ENCODE measurements at regions not wholly inside any gene's neighbourhood (a gene's known extent, or its start where the extent isn't known, plus 50 kb on each side); places are given as distances from the start of the nearest gene placed in this dataset.

GRCh38 chr18:46299465-46300008, 195.4 kb downstream of the HAUS1 start:
- DNase-seq, result no peak
- no peak for TF ChIP-seq GATA1 (IDR thresholded peaks at IDR 0.05; ENCODE audit: low read depth, low read length)
- no peak for TF ChIP-seq POLR2A (IDR thresholded peaks at IDR 0.05; ENCODE audit: low read length)

- DNase-seq, result no peak
- TF ChIP-seq GATA1 (IDR thresholded peaks at IDR 0.05; ENCODE audit: low read depth, low read length) (no peak), POLR2A (IDR thresholded peaks at IDR 0.05; ENCODE audit: low read length) (no peak)
Measured at GRCh38 chr18:46301081-46301480, 196.9 kb downstream of the HAUS1 start.

- TF ChIP-seq POLR2A (IDR thresholded peaks at IDR 0.05; ENCODE audit: low read length) (no peak), GATA1 (IDR thresholded peaks at IDR 0.05; ENCODE audit: low read depth, low read length) (no peak)
- no peak for DNase-seq
Measured at GRCh38 chr18:46301571-46301970, 197.4 kb downstream of the HAUS1 start.

- no peak for TF ChIP-seq GATA1 (IDR thresholded peaks at IDR 0.05; ENCODE audit: low read depth, low read length)
- no peak for TF ChIP-seq POLR2A (IDR thresholded peaks at IDR 0.05; ENCODE audit: low read length)
- DNase-seq, result no peak
Measured at GRCh38 chr18:46302528-46303485, 198.6 kb downstream of the HAUS1 start.

GRCh38 chr18:46310258-46310657, 206.1 kb downstream of the HAUS1 start:
- no peak for TF ChIP-seq POLR2A (IDR thresholded peaks at IDR 0.05; ENCODE audit: low read length)
- no peak for TF ChIP-seq GATA1 (IDR thresholded peaks at IDR 0.05; ENCODE audit: low read depth, low read length)
- no peak for DNase-seq

GRCh38 chr18:46310675-46311345, 206.6 kb downstream of the HAUS1 start:
- DNase-seq, result no peak
- no peak for TF ChIP-seq GATA1 (IDR thresholded peaks at IDR 0.05; ENCODE audit: low read depth, low read length)
- no peak for TF ChIP-seq POLR2A (IDR thresholded peaks at IDR 0.05; ENCODE audit: low read length)

GRCh38 chr18:46311491-46311890, 207.3 kb downstream of the HAUS1 start:
- DNase-seq, result no peak
- TF ChIP-seq GATA1 (IDR thresholded peaks at IDR 0.05; ENCODE audit: low read depth, low read length), result no peak
- TF ChIP-seq POLR2A (IDR thresholded peaks at IDR 0.05; ENCODE audit: low read length), result no peak

- no peak for DNase-seq
- TF ChIP-seq GATA1 (IDR thresholded peaks at IDR 0.05; ENCODE audit: low read depth, low read length) (no peak), POLR2A (IDR thresholded peaks at IDR 0.05; ENCODE audit: low read length) (no peak)
Measured at GRCh38 chr18:46312221-46312620, 208.0 kb downstream of the HAUS1 start.

- TF ChIP-seq POLR2A (IDR thresholded peaks at IDR 0.05; ENCODE audit: low read length) (no peak), GATA1 (IDR thresholded peaks at IDR 0.05; ENCODE audit: low read depth, low read length) (no peak)
- DNase-seq, result no peak
Measured at GRCh38 chr18:46313521-46313920, 209.3 kb downstream of the HAUS1 start.

GRCh38 chr18:46314011-46314410, 209.8 kb downstream of the HAUS1 start:
- DNase-seq, result no peak
- TF ChIP-seq POLR2A (IDR thresholded peaks at IDR 0.05; ENCODE audit: low read length), result no peak
- TF ChIP-seq GATA1 (IDR thresholded peaks at IDR 0.05; ENCODE audit: low read depth, low read length), result no peak

GRCh38 chr18:46315161-46315560, 211.0 kb downstream of the HAUS1 start:
- no peak for DNase-seq
- TF ChIP-seq POLR2A (IDR thresholded peaks at IDR 0.05; ENCODE audit: low read length), result no peak
- TF ChIP-seq GATA1 (IDR thresholded peaks at IDR 0.05; ENCODE audit: low read depth, low read length), result no peak

GRCh38 chr18:46318356-46318755, 214.2 kb downstream of the HAUS1 start:
- TF ChIP-seq GATA1 (IDR thresholded peaks at IDR 0.05; ENCODE audit: low read depth, low read length), result no peak
- no peak for TF ChIP-seq POLR2A (IDR thresholded peaks at IDR 0.05; ENCODE audit: low read length)

GRCh38 chr18:46319783-46320182, 215.6 kb downstream of the HAUS1 start:
- DNase-seq, result no peak
- no peak for TF ChIP-seq POLR2A (IDR thresholded peaks at IDR 0.05; ENCODE audit: low read length)
- no peak for TF ChIP-seq GATA1 (IDR thresholded peaks at IDR 0.05; ENCODE audit: low read depth, low read length)

More at GRCh38 chr18:46318356-46318755, 214.2 kb downstream of the HAUS1 start:
- no peak for DNase-seq

GRCh38 chr18:46320297-46320696, 216.1 kb downstream of the HAUS1 start:
- TF ChIP-seq POLR2A (IDR thresholded peaks at IDR 0.05; ENCODE audit: low read length), result no peak
- no peak for TF ChIP-seq GATA1 (IDR thresholded peaks at IDR 0.05; ENCODE audit: low read depth, low read length)

More at GRCh38 chr18:46320297-46320696, 216.1 kb downstream of the HAUS1 start:
- peak; percentile 20 to 27 for DNase-seq

All from erythroblast (primary cell).